ENCODE measurements at regions not wholly inside any gene's neighbourhood (a gene's known extent, or its start where the extent isn't known, plus 50 kb on each side); places are given as distances from the start of the nearest gene placed in this dataset.

- no peak overlapping the region for H3K4me3 ChIP-seq (ENCODE audit: low read depth, low read length)
- TF ChIP-seq CTCF (IDR thresholded peaks at IDR 0.05; ENCODE audit: low read depth, low read length), result no peak
- ChIA-PET POLR2A (no interaction called here), CTCF (interaction anchor here (1.6 kb wide), 1 partner anchor 12 kb away, joined by 4 read pairs; no protein-coding TSS in a partner anchor)
- H3K27me3 ChIP-seq (ENCODE audit: control insufficient read depth, insufficient read depth, low read length), result no peaks in the 10 kb centered on the region
- DNase-seq (ENCODE audit: low read depth, low spot score), result no peak
- H3K9me3 ChIP-seq (ENCODE audit: control insufficient read depth, insufficient read depth, low read length), result no peaks in the 10 kb centered on the region
- H3K27ac ChIP-seq (ENCODE audit: low read depth, low read length), result no peak overlapping the region
These were observed 725.0 kb downstream of the PRELID2 start for GRCh38 chr5:145110181-145110580.

- POLR2A ChIA-PET, result no interaction called here
These were observed 729.8 kb downstream of the PRELID2 start for GRCh38 chr5:145105384-145105783.

GRCh38 chr5:145104106-145104505 lies 731.0 kb downstream of the PRELID2 start:
- ChIA-PET CTCF (interaction anchor here (0.6 kb wide), 1 partner anchor 799 kb away, joined by 3 read pairs; no protein-coding TSS in a partner anchor), POLR2A (no interaction called here)
- no peak overlapping the region for H3K4me3 ChIP-seq (ENCODE audit: low read depth, low read length)
- no peaks in the 10 kb centered on the region for H3K27me3 ChIP-seq (ENCODE audit: control insufficient read depth, insufficient read depth, low read length)
- TF ChIP-seq CTCF (IDR thresholded peaks at IDR 0.05; ENCODE audit: low read depth, low read length), result no peak
- no peaks in the 10 kb centered on the region for H3K9me3 ChIP-seq (ENCODE audit: control insufficient read depth, insufficient read depth, low read length)
- DNase-seq (ENCODE audit: low read depth, low spot score), result no peak
- H3K27ac ChIP-seq (ENCODE audit: low read depth, low read length), result no peak overlapping the region

More at GRCh38 chr5:145105384-145105783, 729.8 kb downstream of the PRELID2 start:
- H3K4me3 ChIP-seq (ENCODE audit: low read depth, low read length), result no peak overlapping the region
- no peak overlapping the region for H3K27ac ChIP-seq (ENCODE audit: low read depth, low read length)
- H3K27me3 ChIP-seq (ENCODE audit: control insufficient read depth, insufficient read depth, low read length), result no peaks in the 10 kb centered on the region
- no peak for TF ChIP-seq CTCF (IDR thresholded peaks at IDR 0.05; ENCODE audit: low read depth, low read length)
- CTCF ChIA-PET, result no interaction called here
- no peak for DNase-seq (ENCODE audit: low read depth, low spot score)
- no peaks in the 10 kb centered on the region for H3K9me3 ChIP-seq (ENCODE audit: control insufficient read depth, insufficient read depth, low read length)

GRCh38 chr5:145101246-145101645 lies 733.9 kb downstream of the PRELID2 start:
- no peak overlapping the region for H3K27ac ChIP-seq (ENCODE audit: low read depth, low read length)
- no peak for DNase-seq (ENCODE audit: low read depth, low spot score)
- ChIA-PET POLR2A (no interaction called here), CTCF (no interaction called here)
- H3K4me3 ChIP-seq (ENCODE audit: low read depth, low read length), result no peak overlapping the region
- H3K9me3 ChIP-seq (ENCODE audit: control insufficient read depth, insufficient read depth, low read length), result no peaks in the 10 kb centered on the region
- H3K27me3 ChIP-seq (ENCODE audit: control insufficient read depth, insufficient read depth, low read length), result no peaks in the 10 kb centered on the region
- TF ChIP-seq CTCF (IDR thresholded peaks at IDR 0.05; ENCODE audit: low read depth, low read length), result peak; percentile 23; the same call in 1 of the 2 replicates

- no peak overlapping the region for H3K27ac ChIP-seq (ENCODE audit: low read depth, low read length)
- no peaks in the 10 kb centered on the region for H3K9me3 ChIP-seq (ENCODE audit: control insufficient read depth, insufficient read depth, low read length)
- CTCF ChIA-PET, result no interaction called here
- no peak for DNase-seq (ENCODE audit: low read depth, low spot score)
- H3K27me3 ChIP-seq (ENCODE audit: control insufficient read depth, insufficient read depth, low read length), result no peaks in the 10 kb centered on the region
- no peak overlapping the region for H3K4me3 ChIP-seq (ENCODE audit: low read depth, low read length)
- POLR2A ChIA-PET, result no interaction called here
- TF ChIP-seq CTCF (IDR thresholded peaks at IDR 0.05; ENCODE audit: low read depth, low read length), result no peak
These were observed 745.0 kb downstream of the PRELID2 start for GRCh38 chr5:145090115-145090514.

Data from AG04450 (cell line).